ENCODE measurements at regions not wholly inside any gene's neighbourhood (a gene's known extent, or its start where the extent isn't known, plus 50 kb on each side); places are given as distances from the start of the nearest gene placed in this dataset.

- TF ChIP-seq CTCF (IDR thresholded peaks at IDR 0.05) (no peak), POLR2A (IDR thresholded peaks at IDR 0.05) (no peak)
These were observed 85.0 kb downstream of the HMHB1 start for GRCh38 chr5:143896966-143897365.
